ENCODE measurements at regions not wholly inside any gene's neighbourhood (a gene's known extent, or its start where the extent isn't known, plus 50 kb on each side); places are given as distances from the start of the nearest gene placed in this dataset.

DNA sequence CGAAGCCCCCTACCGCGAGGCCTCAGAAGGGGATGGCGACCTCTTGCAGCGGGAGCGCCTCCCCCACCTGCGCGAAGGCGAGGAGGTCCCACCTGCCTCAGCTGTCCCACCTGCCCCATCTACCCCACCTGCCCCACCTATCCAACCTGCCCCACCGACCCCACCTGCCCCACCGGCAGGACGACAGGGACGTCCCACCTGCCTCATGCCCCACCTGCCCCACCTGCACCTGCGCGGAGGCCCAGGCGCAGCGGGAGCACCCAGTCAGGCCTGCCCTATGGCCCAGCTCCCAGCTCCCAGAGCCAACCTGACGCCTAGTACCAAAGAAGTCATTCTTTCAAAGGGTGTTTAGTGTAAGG lies 489.1 kb upstream of the SMIM21 start:
- FAIRE-seq, result no peak
- no CpG with 5 or more reads among the region's 18 CpGs for WGBS (ENCODE audit: insufficient coverage, low coverage, missing lambda C conversion rate)
- no peaks in the 10 kb centered on the region for H4K20me1 ChIP-seq (replicated peaks; ENCODE audit: control insufficient read depth, insufficient read depth, low read length)
- BruUV-seq (replicated peaks), result no TSS peak
- H3K27me3 ChIP-seq (ENCODE audit: control insufficient read depth in 2 of 2, insufficient read depth in 2 of 2, low read length in 2 of 2), result no peaks in the 10 kb centered on the region
- no peaks in the 10 kb centered on the region for H3K9me1 ChIP-seq (ENCODE audit: control insufficient read depth, insufficient read depth, low read length)
- in situ Hi-C loops (cut with MboI) (no loop called here), intact Hi-C loops (cut with micrococcal nuclease) (no loop called here)
- no peak for ATAC-seq
- no peak overlapping the region for H3K27ac ChIP-seq (ENCODE audit: extremely low read depth, low read depth, low read length)
- no peaks in the 10 kb centered on the region for H3K36me3 ChIP-seq (ENCODE audit: control insufficient read depth, insufficient read depth, low read length)
- H3K4me2 ChIP-seq (ENCODE audit: insufficient read depth, low read length), result no peak overlapping the region
- TF ChIP-seq STAT5A (IDR thresholded peaks at IDR 0.05; ENCODE audit: borderline replicate concordance, low read length) (no peak), FOXA1 (IDR thresholded peaks at IDR 0.05; ENCODE audit: borderline replicate concordance) (no peak), MTA1 (IDR thresholded peaks at IDR 0.05; ENCODE audit: borderline replicate concordance) (no peak), ZBTB26 (CRISPR knock-in tag; IDR thresholded peaks at IDR 0.05) (no peak), E2F3 (CRISPR knock-in tag; IDR thresholded peaks at IDR 0.05) (no peak), ATF6 (CRISPR knock-in tag; IDR thresholded peaks at IDR 0.05) (no peak), MYC (IDR thresholded peaks at IDR 0.05; ENCODE audit: low read depth, low read length) (no peak), MYC (CRISPR knock-in tag; IDR thresholded peaks at IDR 0.05; ENCODE audit: borderline replicate concordance, low read depth) (no peak), PHF21A (IDR thresholded peaks at IDR 0.05; ENCODE audit: borderline replicate concordance, low read depth) (no peak), ZFX (CRISPR knock-in tag; IDR thresholded peaks at IDR 0.05) (no peak), NFIC (IDR thresholded peaks at IDR 0.05) (no peak), SMC3 (conservative IDR thresholded peaks at IDR 0.05; ENCODE audit: insufficient read depth, low read depth, low read length) (no peak), YY1 (IDR thresholded peaks at IDR 0.05; ENCODE audit: borderline replicate concordance in 1 of 3, control insufficient read depth in 1 of 3, extremely low read depth in 1 of 3, insufficient read depth in 3 of 3, insufficient read length in 1 of 3, insufficient replicate concordance in 2 of 3, low read depth in 1 of 3, low read length in 2 of 3) (no peak)
- TF ChIP-seq, protein P1, sequence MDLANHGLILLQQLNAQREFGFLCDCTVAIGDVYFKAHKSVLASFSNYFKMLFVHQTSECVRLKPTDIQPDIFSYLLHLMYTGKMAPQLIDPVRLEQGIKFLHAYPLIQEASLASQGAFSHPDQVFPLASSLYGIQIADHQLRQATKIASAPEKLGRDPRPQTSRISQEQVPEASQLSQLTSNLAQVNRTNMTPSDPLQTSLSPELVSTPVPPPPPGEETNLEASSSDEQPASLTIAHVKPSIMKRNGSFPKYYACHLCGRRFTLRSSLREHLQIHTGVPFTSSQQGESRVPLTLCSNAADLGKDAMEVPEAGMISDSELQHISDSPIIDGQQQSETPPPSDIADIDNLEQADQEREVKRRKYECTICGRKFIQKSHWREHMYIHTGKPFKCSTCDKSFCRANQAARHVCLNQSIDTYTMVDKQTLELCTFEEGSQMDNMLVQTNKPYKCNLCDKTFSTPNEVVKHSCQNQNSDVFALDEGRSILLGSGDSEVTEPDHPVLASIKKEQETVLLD (IDR thresholded peaks at IDR 0.05), result no peak
- TF ChIP-seq, protein P2, sequence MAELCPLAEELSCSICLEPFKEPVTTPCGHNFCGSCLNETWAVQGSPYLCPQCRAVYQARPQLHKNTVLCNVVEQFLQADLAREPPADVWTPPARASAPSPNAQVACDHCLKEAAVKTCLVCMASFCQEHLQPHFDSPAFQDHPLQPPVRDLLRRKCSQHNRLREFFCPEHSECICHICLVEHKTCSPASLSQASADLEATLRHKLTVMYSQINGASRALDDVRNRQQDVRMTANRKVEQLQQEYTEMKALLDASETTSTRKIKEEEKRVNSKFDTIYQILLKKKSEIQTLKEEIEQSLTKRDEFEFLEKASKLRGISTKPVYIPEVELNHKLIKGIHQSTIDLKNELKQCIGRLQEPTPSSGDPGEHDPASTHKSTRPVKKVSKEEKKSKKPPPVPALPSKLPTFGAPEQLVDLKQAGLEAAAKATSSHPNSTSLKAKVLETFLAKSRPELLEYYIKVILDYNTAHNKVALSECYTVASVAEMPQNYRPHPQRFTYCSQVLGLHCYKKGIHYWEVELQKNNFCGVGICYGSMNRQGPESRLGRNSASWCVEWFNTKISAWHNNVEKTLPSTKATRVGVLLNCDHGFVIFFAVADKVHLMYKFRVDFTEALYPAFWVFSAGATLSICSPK (IDR thresholded peaks at IDR 0.05; ENCODE audit: borderline replicate concordance), result no peak
- TF ChIP-seq, protein P3, sequence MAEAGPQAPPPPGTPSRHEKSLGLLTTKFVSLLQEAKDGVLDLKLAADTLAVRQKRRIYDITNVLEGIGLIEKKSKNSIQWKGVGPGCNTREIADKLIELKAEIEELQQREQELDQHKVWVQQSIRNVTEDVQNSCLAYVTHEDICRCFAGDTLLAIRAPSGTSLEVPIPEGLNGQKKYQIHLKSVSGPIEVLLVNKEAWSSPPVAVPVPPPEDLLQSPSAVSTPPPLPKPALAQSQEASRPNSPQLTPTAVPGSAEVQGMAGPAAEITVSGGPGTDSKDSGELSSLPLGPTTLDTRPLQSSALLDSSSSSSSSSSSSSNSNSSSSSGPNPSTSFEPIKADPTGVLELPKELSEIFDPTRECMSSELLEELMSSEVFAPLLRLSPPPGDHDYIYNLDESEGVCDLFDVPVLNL (CRISPR knock-in tag; IDR thresholded peaks at IDR 0.05; ENCODE audit: low read depth), result no peak
- no peak overlapping the region for H3K9ac ChIP-seq (ENCODE audit: insufficient read depth in 1 of 2, low read depth in 2 of 2, low read length in 2 of 2)
- no peak overlapping the region for H3K4me3 ChIP-seq
- H2AFZ ChIP-seq (ENCODE audit: low read depth, low read length), result no peak overlapping the region
- ChIA-PET POLR2A (no interaction called here), CTCF (ENCODE audit: low intra/inter-chr PET ratio) (no interaction called here)
- no peak for DNase-seq (ENCODE audit: extremely low read depth in 1 of 4, low spot score in 3 of 4)
- H3K79me2 ChIP-seq (ENCODE audit: control insufficient read depth, insufficient read depth, low read length), result no peaks in the 10 kb centered on the region
- H3K9me3 ChIP-seq (replicated peaks; ENCODE audit: control insufficient read depth, insufficient read depth, low read depth, low read length), result no peaks in the 10 kb centered on the region
- no peaks in the 10 kb centered on the region for H3K4me1 ChIP-seq (replicated peaks in 1 of 2; ENCODE audit: control insufficient read depth in 2 of 2, insufficient read depth in 2 of 2, low read length in 2 of 2)

All from K562 (cell line).